Stimulated activated CD4-positive, alpha-beta T cell treated with anti-CD3 and anti-CD28 coated beads, TNF-alpha, amount 100 ng/mL, for 48 hours (primary cell): ENCODE measurements at regions not wholly inside any gene's neighbourhood (a gene's known extent, or its start where the extent isn't known, plus 50 kb on each side); places are given as distances from the start of the nearest gene placed in this dataset.

Experiments used
- DNase-seq, 3 donors: peaks; one replicate each; pipeline ENCODE4 v3.0.0-alpha.2; 2020; ENCODE audit warnings: low read depth in 3 of 3

- no peak for DNase-seq
Measured at GRCh38 chr13:34459856-34460255, 482.2 kb upstream of the NBEA start.

- DNase-seq = no peak
Measured at GRCh38 chr13:34462843-34463242, 479.2 kb upstream of the NBEA start.

- no peak for DNase-seq
Measured at GRCh38 chr13:34464011-34464410, 478.1 kb upstream of the NBEA start.

GRCh38 chr13:34465423-34465922 lies 476.6 kb upstream of the NBEA start:
- no peak for DNase-seq

- DNase-seq = no peak
Measured at GRCh38 chr13:34466301-34466700, 475.8 kb upstream of the NBEA start.

- DNase-seq = no peak
Measured at GRCh38 chr13:34467450-34468083, 474.5 kb upstream of the NBEA start.

- no peak for DNase-seq
Measured at GRCh38 chr13:34469196-34469986, 472.7 kb upstream of the NBEA start.

GRCh38 chr13:34474187-34474868 lies 467.7 kb upstream of the NBEA start:
- DNase-seq = no peak

GRCh38 chr13:34478376-34478775 lies 463.7 kb upstream of the NBEA start:
- no peak for DNase-seq

- DNase-seq = no peak
Measured at GRCh38 chr13:34502011-34502410, 440.1 kb upstream of the NBEA start.

GRCh38 chr13:34502621-34503020 lies 439.4 kb upstream of the NBEA start:
- DNase-seq = no peak

- no peak for DNase-seq
Measured at GRCh38 chr13:34506796-34507195, 435.3 kb upstream of the NBEA start.

GRCh38 chr13:34507630-34508029 lies 434.4 kb upstream of the NBEA start:
- DNase-seq = no peak

GRCh38 chr13:34512817-34513216 lies 429.3 kb upstream of the NBEA start:
- no peak for DNase-seq

- no peak for DNase-seq
Measured at GRCh38 chr13:34513526-34513925, 428.5 kb upstream of the NBEA start.

GRCh38 chr13:34515201-34515600 lies 426.9 kb upstream of the NBEA start:
- no peak for DNase-seq

GRCh38 chr13:34521171-34521570 lies 420.9 kb upstream of the NBEA start:
- DNase-seq = no peak

GRCh38 chr13:34522808-34523207 lies 419.3 kb upstream of the NBEA start:
- no peak for DNase-seq

GRCh38 chr13:34523406-34523805 lies 418.7 kb upstream of the NBEA start:
- DNase-seq = no peak

- no peak for DNase-seq
Measured at GRCh38 chr13:34533941-34534340, 408.1 kb upstream of the NBEA start.

- DNase-seq = no peak
Measured at GRCh38 chr13:34542321-34542720, 399.7 kb upstream of the NBEA start.

GRCh38 chr13:34543836-34544235 lies 398.2 kb upstream of the NBEA start:
- DNase-seq = no peak

- DNase-seq = no peak
Measured at GRCh38 chr13:34545461-34545860, 396.6 kb upstream of the NBEA start.
